NCI-H1930 (cell line): ENCODE measurements at regions not wholly inside any gene's neighbourhood (a gene's known extent, or its start where the extent isn't known, plus 50 kb on each side); places are given as distances from the start of the nearest gene placed in this dataset.

ENCODE experiments used
- DNase-seq, 2 experiments: peaks; one replicate each; lab custom pipeline; 2025; lab: John Stamatoyannopoulos, UW

DNA sequence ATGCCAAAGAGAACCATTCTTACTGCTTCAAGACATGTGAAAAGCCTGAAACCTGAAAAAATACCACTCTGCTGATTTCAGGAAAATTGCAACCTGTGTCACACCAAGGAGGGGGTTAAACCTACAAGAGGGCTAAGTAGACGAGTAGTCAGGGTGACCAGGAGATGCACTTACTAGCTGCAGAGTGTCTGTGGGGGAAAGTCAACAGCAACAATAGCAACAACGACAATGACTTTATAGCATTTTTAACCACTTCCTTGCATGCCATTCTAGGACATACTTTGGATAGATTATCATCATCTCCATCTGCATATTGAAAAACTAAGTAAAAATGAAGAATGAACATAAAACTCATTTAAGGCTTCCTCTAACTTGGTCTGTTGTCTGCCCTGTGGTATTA, 902.7 kb downstream of the BCL11B start:
- no peak for DNase-seq

GRCh38 chr14:98370352-98370751, 901.6 kb downstream of the BCL11B start:
- DNase-seq: no peak

DNA sequence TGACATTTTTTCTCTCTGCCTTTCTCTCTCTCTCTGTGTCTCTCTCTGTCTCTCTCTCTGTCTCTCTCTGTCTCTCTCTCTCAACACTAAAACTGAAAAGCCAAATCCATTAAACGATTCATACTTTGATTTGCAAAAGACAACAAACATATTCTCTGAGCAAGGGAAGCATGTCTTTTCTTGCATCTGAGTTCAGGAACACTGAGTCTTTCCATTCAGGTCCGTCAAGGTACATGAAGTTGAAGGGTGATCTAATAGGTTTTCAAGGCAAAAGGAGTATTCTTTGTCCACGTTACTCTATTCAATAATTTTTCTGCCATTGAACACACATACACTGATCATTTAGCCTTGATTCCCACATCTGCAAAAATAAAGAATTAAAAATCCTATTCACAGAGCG, 900.9 kb downstream of the BCL11B start:
- DNase-seq: no peak

GRCh38 chr14:98374136-98374535, 897.9 kb downstream of the BCL11B start:
- DNase-seq: no peak

- no peak for DNase-seq
These were observed 896.4 kb downstream of the BCL11B start for GRCh38 chr14:98375566-98375965.

- DNase-seq: no peak
These were observed 892.2 kb downstream of the BCL11B start for GRCh38 chr14:98379830-98380229.

DNA sequence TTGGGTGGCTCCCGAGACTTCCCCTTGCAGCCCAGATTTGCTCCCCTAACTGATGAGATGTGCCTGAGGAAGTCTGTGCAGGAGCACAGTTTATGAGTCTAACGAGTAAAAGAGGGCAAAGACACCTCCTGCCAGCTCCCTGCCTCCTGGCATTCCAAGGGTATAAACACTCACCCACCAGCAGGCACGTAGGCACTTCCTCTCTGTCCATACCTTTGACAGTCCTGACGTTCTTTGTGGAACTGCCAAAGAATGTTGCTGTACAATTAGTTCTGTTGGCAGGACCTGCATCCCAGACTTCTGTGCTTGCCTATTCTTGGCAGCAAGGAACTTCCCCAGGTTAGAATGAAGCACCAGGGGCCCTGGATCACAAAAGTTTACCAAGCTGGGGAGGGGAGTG, 889.3 kb downstream of the BCL11B start:
- DNase-seq: no peak

DNA sequence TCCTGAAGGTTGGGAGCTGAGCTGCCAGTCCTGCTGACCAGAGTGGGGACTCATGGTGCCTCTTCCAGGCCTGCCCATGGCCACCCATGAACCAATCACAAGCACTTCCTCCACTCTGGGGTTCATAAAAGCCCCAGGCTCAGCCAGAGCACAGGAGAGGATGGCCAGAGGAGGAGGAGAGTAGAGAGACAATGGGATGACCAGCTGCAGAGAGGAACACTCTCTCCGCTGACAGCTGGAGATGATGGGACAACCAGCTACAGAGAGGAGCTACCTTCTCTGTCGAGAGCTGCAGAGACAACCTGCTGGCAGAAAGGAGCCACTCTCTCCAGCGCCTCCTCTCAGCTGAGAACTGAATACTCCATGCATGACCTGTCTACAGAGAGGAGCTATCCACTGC, 886.1 kb downstream of the BCL11B start:
- no peak for DNase-seq

DNA sequence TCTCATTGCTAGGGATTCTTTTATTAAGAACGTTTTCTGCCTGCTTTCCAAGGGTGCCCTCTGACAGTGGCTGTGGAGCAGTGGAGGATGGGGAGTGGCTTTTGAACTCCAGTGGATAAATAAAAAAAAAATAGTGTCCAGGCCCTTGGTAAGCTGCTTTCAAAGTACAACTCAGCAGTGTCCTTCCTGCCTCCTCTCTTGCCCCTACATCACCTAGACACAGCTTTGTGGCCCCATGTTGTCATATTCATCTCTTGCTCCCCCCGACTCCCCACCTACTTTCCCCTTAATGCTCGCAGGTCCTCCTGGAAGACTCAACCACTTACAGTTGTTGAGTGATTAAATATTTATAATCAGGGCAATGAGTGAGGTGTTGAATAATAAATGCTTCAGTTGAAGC, 880.9 kb downstream of the BCL11B start:
- DNase-seq: no peak

- no peak for DNase-seq
These were observed 878.5 kb downstream of the BCL11B start for GRCh38 chr14:98393527-98393926.

DNA sequence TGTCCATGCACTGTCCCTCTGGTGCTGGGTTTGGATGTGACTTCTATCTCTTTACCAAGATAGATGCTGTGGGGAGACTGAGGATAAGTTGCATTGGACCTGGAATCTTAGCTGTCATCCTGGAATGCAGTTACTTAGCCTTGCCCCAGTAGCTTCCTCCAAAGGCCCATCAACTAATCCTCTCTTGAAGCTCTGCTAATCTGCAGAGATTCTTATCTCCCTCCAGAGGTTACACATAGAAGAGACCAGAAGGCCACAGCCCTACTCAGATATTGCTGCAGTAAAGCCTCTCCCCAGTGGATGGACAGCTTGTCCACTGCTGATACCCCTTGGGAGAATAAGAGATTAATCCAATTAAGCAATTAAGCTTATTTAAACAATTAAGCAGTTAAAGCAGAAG, 867.2 kb downstream of the BCL11B start:
- no peak for DNase-seq

GRCh38 chr14:98408024-98408555, 863.9 kb downstream of the BCL11B start:
- no peak for DNase-seq

GRCh38 chr14:98408713-98409112, 863.3 kb downstream of the BCL11B start:
- no peak for DNase-seq

GRCh38 chr14:98411154-98411553, 860.8 kb downstream of the BCL11B start:
- no peak for DNase-seq

DNA sequence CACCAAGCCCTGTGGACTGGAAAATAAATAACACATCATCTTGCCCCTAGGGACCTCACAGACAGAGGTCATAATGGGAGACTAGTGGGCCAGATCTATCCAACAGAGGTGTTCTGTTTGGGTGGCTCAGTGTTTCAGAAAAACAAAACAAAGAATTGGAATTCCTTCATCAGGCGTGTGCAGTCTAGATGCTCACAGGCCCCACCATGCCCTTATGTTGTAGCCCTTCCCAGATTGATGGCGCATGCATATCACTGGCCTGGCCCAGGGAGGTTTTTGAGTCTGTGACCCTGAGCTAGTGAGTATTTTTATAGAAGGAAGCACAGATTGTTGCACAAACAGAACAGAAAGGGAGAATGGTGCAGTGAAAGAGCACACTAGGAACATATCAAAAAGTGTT, 859.6 kb downstream of the BCL11B start:
- no peak for DNase-seq

DNA sequence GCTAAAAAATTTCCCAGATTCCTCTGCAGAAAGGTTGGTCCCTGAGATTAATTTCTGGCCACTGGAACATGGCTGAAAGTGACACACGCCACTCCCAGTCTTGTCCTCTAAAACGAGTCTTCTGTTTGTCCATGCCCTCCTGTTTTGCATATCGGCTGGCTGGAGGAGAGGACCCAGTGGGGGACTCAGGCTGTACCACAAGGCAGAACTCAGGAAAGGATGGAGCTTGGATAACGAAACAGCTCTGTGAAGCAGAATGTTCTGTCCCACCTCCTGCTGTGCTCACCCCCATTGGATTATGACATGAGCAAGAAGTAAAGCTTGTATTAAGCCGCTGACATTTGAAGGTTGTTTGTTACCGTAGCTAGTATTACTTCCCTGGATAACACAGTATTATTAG, 856.2 kb downstream of the BCL11B start:
- no peak for DNase-seq

GRCh38 chr14:98417001-98417400, 855.0 kb downstream of the BCL11B start:
- no peak for DNase-seq

- DNase-seq: no peak
These were observed 843.5 kb downstream of the BCL11B start for GRCh38 chr14:98428483-98428994.

DNA sequence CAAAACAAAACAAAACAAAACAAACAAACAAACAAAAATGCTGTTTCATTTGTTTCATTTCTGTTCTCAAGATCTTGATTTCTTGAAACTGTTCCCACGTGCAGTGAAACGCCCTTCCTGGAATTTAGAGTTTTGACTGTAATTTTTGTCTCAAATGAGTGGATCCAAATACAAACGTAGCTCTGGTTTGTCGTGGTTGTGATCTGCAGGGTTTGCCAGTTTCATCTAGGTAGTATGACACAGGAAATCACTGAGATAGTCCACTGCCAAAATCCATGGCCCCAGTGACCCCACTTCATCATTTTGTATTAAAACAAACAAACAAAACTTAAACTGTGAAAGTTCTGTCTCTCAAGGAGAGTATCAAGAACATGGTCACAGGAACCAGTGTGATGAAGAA, 838.6 kb downstream of the BCL11B start:
- no peak for DNase-seq

GRCh38 chr14:98437113-98437512, 834.9 kb downstream of the BCL11B start:
- no peak for DNase-seq

- DNase-seq: no peak
These were observed 827.9 kb downstream of the BCL11B start for GRCh38 chr14:98444077-98444476.

DNA sequence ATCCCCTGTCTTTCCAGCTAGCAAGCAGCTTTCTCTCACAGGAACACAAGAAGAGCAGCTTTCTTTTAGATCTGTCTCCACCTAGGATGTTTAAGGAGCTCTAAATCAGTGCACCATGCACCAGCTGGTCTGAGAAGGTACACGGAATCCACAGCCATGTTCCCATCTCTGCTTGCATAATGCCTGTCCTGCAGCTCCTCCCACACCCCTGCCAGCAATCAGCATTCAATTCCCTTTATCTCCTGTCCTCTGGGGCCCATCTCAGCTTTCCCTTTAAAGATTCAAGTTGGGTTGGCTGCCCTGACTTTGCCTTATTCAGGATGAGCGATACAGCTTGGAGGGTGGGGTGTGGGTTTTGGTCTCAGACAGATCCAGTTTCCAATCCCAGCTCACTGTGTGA, 826.3 kb downstream of the BCL11B start:
- DNase-seq: no peak

- DNase-seq: no peak
These were observed 825.5 kb downstream of the BCL11B start for GRCh38 chr14:98446508-98446907.

DNA sequence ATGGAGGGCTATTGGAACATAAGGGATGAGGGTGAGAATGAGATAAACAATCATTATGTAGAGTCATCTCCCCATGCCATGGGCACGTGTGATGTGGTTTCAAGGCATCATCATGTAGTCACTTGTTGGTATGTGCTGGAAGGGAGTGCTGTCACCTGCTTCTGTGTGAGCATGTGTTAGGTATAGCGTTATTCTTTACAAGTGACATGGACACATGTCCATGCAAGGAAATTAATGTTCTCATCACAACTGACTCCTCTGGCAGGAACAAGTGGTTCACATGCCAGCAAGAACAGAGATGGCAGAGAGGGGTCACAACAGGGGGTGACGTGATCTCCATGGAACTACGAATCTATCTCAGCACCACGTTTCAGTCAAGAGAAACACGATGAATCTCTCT, 815.8 kb downstream of the BCL11B start:
- no peak for DNase-seq

DNA sequence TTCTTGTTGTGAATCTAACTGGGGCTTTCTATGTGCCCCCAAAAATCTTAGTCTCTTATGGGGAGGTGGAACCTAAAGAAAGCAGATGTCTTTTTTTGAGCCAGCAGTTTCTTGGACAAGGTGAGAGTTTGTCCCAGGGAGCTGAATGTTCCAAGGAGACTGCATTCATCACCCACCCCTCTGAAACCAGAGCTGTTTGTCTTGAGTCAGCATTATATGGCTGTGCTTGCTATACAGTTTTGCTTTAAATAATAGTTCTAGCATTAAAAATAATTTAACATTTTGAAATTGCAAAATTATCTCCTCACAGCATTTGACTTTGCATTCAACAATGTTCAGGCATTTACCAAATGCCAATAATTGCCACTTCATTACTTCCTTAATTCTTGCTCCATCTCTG, 813.3 kb downstream of the BCL11B start:
- DNase-seq: no peak
